GM12878 (cell line): ENCODE measurements at regions not wholly inside any gene's neighbourhood (a gene's known extent, or its start where the extent isn't known, plus 50 kb on each side); places are given as distances from the start of the nearest gene placed in this dataset.

Experiments
- ATAC-seq: fragments of 200-7000 bp; cut with Tn5 transposase; 3 replicates; pipeline ENCODE4 v1.9.1; 2020; ENCODE audit warnings: mild to moderate bottlenecking, moderate library complexity
- BruUV-seq: library from RNA; stranded (reverse); fragments of 400-500 nt; replicated peaks from 2 replicates; lab custom pipeline; 2021; lab: Mats Ljungman, UMichigan
- CTCF ChIA-PET: fragments of 300-600 bp; sonication (Branson Sonifier 250); formaldehyde crosslinking; extraction: SDS; loops from one replicate; lab custom pipeline; 2021; ENCODE audit warnings: inconsistent platforms; lab: Yijun Ruan, JAX
- POLR2A ChIA-PET: fragments of 350-600 bp; formaldehyde crosslinking; extraction: SDS; loops from one replicate; lab custom pipeline; 2021; ENCODE audit warnings: inconsistent platforms; lab: Charles Lee
- RAD21 ChIA-PET: fragments of 300-600 bp; sonication (Branson Sonifier 250); formaldehyde crosslinking; loops from one replicate; lab custom pipeline; 2023; ENCODE audit warnings: antibody characterized with exemption; ENCODE audit not compliant: unreplicated experiment; lab: Charles Lee
- SMC1A ChIA-PET: fragments of 300-600 bp; sonication (Branson Sonifier 250); formaldehyde crosslinking; loops from one replicate; lab custom pipeline; 2023; ENCODE audit not compliant: unreplicated experiment, uncharacterized antibody; lab: Charles Lee
- DNase-seq: peaks from one replicate; pipeline ENCODE4 v3.0.0-alpha.2; 2011; ENCODE audit warnings: low read depth, low spot score
- FAIRE-seq: peaks from 3 replicates; lab custom pipeline; 2011; peaks lifted over from hg19 to GRCh38; lab: Jason Lieb, UNC
- H2AFZ ChIP-seq: 2 replicates; pipeline ENCODE4 v1.6.0; 2011; ENCODE audit warnings: low read depth, low read length, control low read depth; ENCODE audit not compliant: control insufficient read depth
- H3K27ac ChIP-seq: 2 replicates; pipeline ENCODE4 v1.5.1; 2011; ENCODE audit warnings: control low read depth; ENCODE audit not compliant: control insufficient read depth, insufficient read depth
- H3K27me3 ChIP-seq, 2 experiments: replicated peaks in 1 of 2; 2 replicates each; pipeline versions ENCODE4 v1.6.0 to v1.6.1; 2011; ENCODE audit warnings: low read length in 1 of 2; ENCODE audit not compliant: control insufficient read depth in 2 of 2, insufficient read depth in 2 of 2
- H3K36me3 ChIP-seq, 2 experiments: 2 replicates each; pipeline ENCODE4 v1.5.1; 2011; ENCODE audit warnings: low read length in 1 of 2; ENCODE audit not compliant: control insufficient read depth in 2 of 2, insufficient read depth in 2 of 2
- H3K4me1 ChIP-seq: 2 replicates; pipeline ENCODE4 v1.6.1; 2011; ENCODE audit warnings: mild to moderate bottlenecking, low read length, moderate library complexity, mixed read lengths; ENCODE audit not compliant: control insufficient read depth, insufficient read depth
- H3K4me2 ChIP-seq: 2 replicates; pipeline ENCODE4 v1.6.0; 2011; ENCODE audit warnings: control low read depth; ENCODE audit not compliant: control insufficient read depth, insufficient read depth
- H3K4me3 ChIP-seq: fragments of 200-600 bp; sonication (generic); 2 replicates; pipeline ENCODE4 v1.5.1; 2016
- H3K79me2 ChIP-seq: 2 replicates; pipeline ENCODE4 v1.6.0; 2011; ENCODE audit warnings: low read length; ENCODE audit not compliant: control insufficient read depth, insufficient read depth
- H3K9ac ChIP-seq: 2 replicates; pipeline ENCODE4 v1.8.0; 2011; ENCODE audit warnings: low read length, control low read depth, mixed read lengths; ENCODE audit not compliant: control insufficient read depth, insufficient read depth
- H3K9me3 ChIP-seq: replicated peaks from 3 replicates; pipeline ENCODE4 v1.5.1; 2011; ENCODE audit warnings: mild to moderate bottlenecking, low read length; ENCODE audit not compliant: control insufficient read depth, insufficient read depth
- H4K20me1 ChIP-seq: 2 replicates; pipeline ENCODE4 v1.6.0; 2011; ENCODE audit not compliant: control insufficient read depth, insufficient read depth
- CEBPB ChIP-seq, 2 experiments: fragments of 150-350 bp in 1 of 2; IDR thresholded peaks; 2 replicates each; pipeline ENCODE4 v1.6.1; 2012 to 2014; ENCODE audit warnings: low read depth in 2 of 2, low read length in 2 of 2, borderline replicate concordance in 1 of 2, inconsistent platforms in 1 of 2
- EED ChIP-seq: sonication (generic); IDR thresholded peaks from 2 replicates; pipeline ENCODE4 v1.6.1; 2016; ENCODE audit warnings: antibody characterized with exemption, low read depth
- EGR1 ChIP-seq, 2 experiments: IDR thresholded peaks; 1 replicate in 1 of 2; 2 replicates in 1 of 2; pipeline ENCODE4 v1.6.1; 2011 to 2012; ENCODE audit warnings: low read depth in 2 of 2, low read length in 2 of 2, borderline replicate concordance in 1 of 2, mild to moderate bottlenecking in 1 of 2, moderate library complexity in 1 of 2
- KDM1A ChIP-seq: fragments of 200-600 bp; sonication (generic); IDR thresholded peaks from 2 replicates; pipeline ENCODE4 v1.6.1; 2016; ENCODE audit warnings: borderline replicate concordance
- REST ChIP-seq: IDR thresholded peaks from 2 replicates; pipeline ENCODE4 v1.6.1; 2012; ENCODE audit warnings: mild to moderate bottlenecking, low read depth, low read length
- SUPT20H ChIP-seq: IDR thresholded peaks from 2 replicates; pipeline ENCODE4 v1.6.1; 2011; ENCODE audit warnings: low read depth, mild to moderate bottlenecking, low read length, moderate library complexity, borderline replicate concordance; ENCODE audit not compliant: control insufficient read depth
- WGBS: methylation state at CpG from one replicate; pipeline ENCODE4 v1.1.6; 2016; ENCODE audit warnings: low lambda C conversion rate; ENCODE audit not compliant: insufficient replicate concordance, insufficient coverage; ENCODE audit errors: missing lambda C conversion rate; 5-methylcytosine and 5-hydroxymethylcytosine counted together
- in situ Hi-C: fragments of 300-500 bp; cut with MboI; formaldehyde crosslinking; loops from 9 replicates; pipeline ENCODE4 v1.14.3; 2018; ENCODE audit warnings: mixed read lengths
- intact Hi-C: fragments of 100-400 bp; cut with micrococcal nuclease; formaldehyde crosslinking; loops from one replicate; pipeline ENCODE4 v1.14.2; 2022; ENCODE audit not compliant: unreplicated experiment

GRCh38 chr3:177467247-177467985 is 270.1 kb upstream of the TBL1XR1 start:
- Histone ChIP-seq H3K4me1 (no peaks in the 10 kb centered on the region), H3K79me2 (no peaks in the 10 kb centered on the region), H3K27ac (no peak overlapping the region), H3K9me3 (no peaks in the 10 kb centered on the region; the same call in 2 of the 3 replicates), H3K27me3 (no peaks in the 10 kb centered on the region), H2AFZ (no peak overlapping the region), H4K20me1 (no peaks in the 10 kb centered on the region), H3K36me3 (no peaks in the 10 kb centered on the region), H3K4me3 (no peak overlapping the region), H3K4me2 (no peak overlapping the region), H3K9ac (no peak overlapping the region)
- ChIA-PET POLR2A (no interaction called here), RAD21 (no interaction called here), CTCF (no interaction called here), SMC1A (interaction anchor here (0.9 to 1.4 kb wide), 2 partner anchors 402 to 442 kb away, joined by 3 read pairs; no protein-coding TSS in a partner anchor)
- FAIRE-seq (no peak), DNase-seq (no peak), ATAC-seq (no peak)
- 68% methylated on average over 5 of the region's 5 CpGs for WGBS
- intact Hi-C loops (no loop called here), in situ Hi-C loops (no loop called here)
- no TSS peak for BruUV-seq
- TF ChIP-seq KDM1A (no peak), CEBPB (IDR thresholded peaks at IDR 0.05; ENCODE audit: borderline replicate concordance in 1 of 2, low read depth in 2 of 2, low read length in 2 of 2) (no peak), REST (no peak), EED (no peak), SUPT20H (no peak), EGR1 (IDR thresholded peaks at IDR 0.05; ENCODE audit: borderline replicate concordance in 1 of 2, low read depth in 2 of 2, low read length in 2 of 2) (no peak)
